ENCODE measurements at regions not wholly inside any gene's neighbourhood (a gene's known extent, or its start where the extent isn't known, plus 50 kb on each side); places are given as distances from the start of the nearest gene placed in this dataset.
A peak's percentile ranks its signal among the peaks of the same experiment; 100 is the strongest.
"Not testable (repeated sequence)": the region's sequence is repeated elsewhere in the genome, so short reads cannot be mapped to it uniquely, and the experiment has no call there.

GRCh38 chr7:106371629-106372028, 86.8 kb upstream of the NAMPT start:
- no peak for DNase-seq

- no peak for DNase-seq
Observed at GRCh38 chr7:106370542-106370941, 85.8 kb upstream of the NAMPT start.

GRCh38 chr7:106369816-106370215, 85.0 kb upstream of the NAMPT start:
- DNase-seq, result no peak

- DNase-seq, result peak; percentile 30
Observed at GRCh38 chr7:106369352-106369751, 84.6 kb upstream of the NAMPT start.

GRCh38 chr7:106367664-106368063, 82.9 kb upstream of the NAMPT start:
- DNase-seq, result peak; percentile 52

- no peak for DNase-seq
Observed at GRCh38 chr7:106367018-106367420, 82.2 kb upstream of the NAMPT start.

GRCh38 chr7:106365252-106366005, 80.6 kb upstream of the NAMPT start:
- no peak for DNase-seq

- not testable (repeated sequence) for DNase-seq
Observed at GRCh38 chr7:106362507-106362906, 77.7 kb upstream of the NAMPT start.

GRCh38 chr7:106358103-106358663, 73.4 kb upstream of the NAMPT start:
- DNase-seq, result no peak

GRCh38 chr7:106357675-106358074, 72.9 kb upstream of the NAMPT start:
- no peak for DNase-seq

- no peak for DNase-seq
Observed at GRCh38 chr7:106354822-106355221, 70.0 kb upstream of the NAMPT start.

GRCh38 chr7:106353944-106354343, 69.2 kb upstream of the NAMPT start:
- DNase-seq, result no peak

GRCh38 chr7:106348231-106348630, 63.4 kb upstream of the NAMPT start:
- DNase-seq, result no peak

GRCh38 chr7:106347229-106347833, 62.5 kb upstream of the NAMPT start:
- no peak for DNase-seq

GRCh38 chr7:106346678-106347217, 62.0 kb upstream of the NAMPT start:
- DNase-seq, result peak; percentile 44

GRCh38 chr7:106346167-106346677, 61.4 kb upstream of the NAMPT start:
- DNase-seq, result no peak

GRCh38 chr7:106345421-106346166, 60.8 kb upstream of the NAMPT start:
- peak; percentile 71 for DNase-seq

- DNase-seq, result no peak
Observed at GRCh38 chr7:106344861-106345260, 60.1 kb upstream of the NAMPT start.

GRCh38 chr7:106344211-106344610, 59.4 kb upstream of the NAMPT start:
- no peak for DNase-seq

- DNase-seq, result not testable (repeated sequence)
Observed at GRCh38 chr7:106342049-106342448, 57.3 kb upstream of the NAMPT start.

- not testable (repeated sequence) for DNase-seq
Observed at GRCh38 chr7:106340247-106340596, 55.4 kb upstream of the NAMPT start.

- no peak for DNase-seq
Observed at GRCh38 chr7:106339513-106340246, 54.9 kb upstream of the NAMPT start.

Data from stimulated activated CD4-positive, alpha-beta T cell treated with anti-CD3 and anti-CD28 coated beads, Interleukin-15, amount 100 ng/mL, for 24 hours (primary cell).